AG04450 (cell line): ENCODE measurements at regions not wholly inside any gene's neighbourhood (a gene's known extent, or its start where the extent isn't known, plus 50 kb on each side); places are given as distances from the start of the nearest gene placed in this dataset.

Experiments
- CTCF ChIA-PET: fragments of 300-600, 350-600 bp; formaldehyde crosslinking; extraction: SDS; loops from one replicate; lab custom pipeline; 2022; ENCODE audit warnings: antibody characterized with exemption, inconsistent platforms; lab: Charles Lee
- POLR2A ChIA-PET: fragments of 350-600 bp; formaldehyde crosslinking; extraction: SDS; loops from one replicate; lab custom pipeline; 2021; ENCODE audit warnings: antibody characterized with exemption, inconsistent platforms; lab: Yijun Ruan, JAX
- DNase-seq: peaks from one replicate; pipeline ENCODE4 v3.0.0-alpha.2; 2011; ENCODE audit warnings: low read depth, low spot score
- H3K27ac ChIP-seq: one replicate; pipeline ENCODE4 v1.5.1; 2012; ENCODE audit warnings: low read depth, low read length, control low read depth
- H3K27me3 ChIP-seq: one replicate; pipeline ENCODE4 v1.6.0; 2012; ENCODE audit warnings: low read length; ENCODE audit not compliant: control insufficient read depth, insufficient read depth
- H3K4me3 ChIP-seq: 2 replicates; pipeline ENCODE4 v1.5.1; 2011; ENCODE audit warnings: mild to moderate bottlenecking, low read depth, low read length, control low read depth
- H3K9me3 ChIP-seq: 2 replicates; pipeline ENCODE4 v1.5.1; 2012; ENCODE audit warnings: low read length; ENCODE audit not compliant: control insufficient read depth, insufficient read depth
- CTCF ChIP-seq: IDR thresholded peaks from 2 replicates; pipeline ENCODE4 v1.5.1; 2011; ENCODE audit warnings: low read depth, low read length, control low read depth, inconsistent platforms

GRCh38 chr2:237269138-237269875 lies 144.7 kb downstream of the COL6A3 start:
- CTCF ChIA-PET: interaction anchor here (1.2 kb wide), 2 partner anchors 15 to 108 kb away, joined by 3 read pairs; no protein-coding TSS in a partner anchor
- POLR2A ChIA-PET: interaction anchor here (1.0 to 1.4 kb wide), 3 partner anchors 11 to 92 kb away, joined by 4 to 6 read pairs (median 5); no protein-coding TSS in a partner anchor
- DNase-seq: no peak
- Histone ChIP-seq H3K27me3 (no peaks in the 10 kb centered on the region), H3K4me3 (no peak overlapping the region), H3K9me3 (peaks cover 6% of the 10 kb centered on the region), H3K27ac (no peak overlapping the region)
- TF ChIP-seq CTCF: no peak

GRCh38 chr2:237270520-237270919 lies 143.4 kb downstream of the COL6A3 start:
- ChIA-PET POLR2A (interaction anchor here (0.9 kb wide), 1 partner anchor 9 kb away, joined by 4 read pairs; no protein-coding TSS in a partner anchor), CTCF (interaction anchor here (1.2 to 3.1 kb wide), 2 partner anchors 12 to 107 kb away, joined by 3 to 12 read pairs; no protein-coding TSS in a partner anchor)
- no peak for DNase-seq
- no peak for TF ChIP-seq CTCF
- Histone ChIP-seq H3K4me3 (no peak overlapping the region), H3K27ac (no peak overlapping the region), H3K27me3 (no peaks in the 10 kb centered on the region), H3K9me3 (peaks cover 6% of the 10 kb centered on the region)

- no peak overlapping the region for H3K27ac ChIP-seq
- no peaks in the 10 kb centered on the region for H3K27me3 ChIP-seq
- H3K9me3 ChIP-seq: peaks cover 8% of the 10 kb centered on the region
- no peak overlapping the region for H3K4me3 ChIP-seq
- POLR2A ChIA-PET: interaction anchor here (1.0 kb wide), 1 partner anchor 12 kb away, joined by 4 read pairs; no protein-coding TSS in a partner anchor
- CTCF ChIA-PET: interaction anchor here (1.4 to 3.1 kb wide), 3 partner anchors 13 to 107 kb away, joined by 3 to 12 read pairs (median 4); no protein-coding TSS in a partner anchor
- no peak for TF ChIP-seq CTCF
- no peak for DNase-seq
Observed at GRCh38 chr2:237271698-237272652, 142.0 kb downstream of the COL6A3 start.
